Natural killer cell treated with Interleukin-12 subunit alpha and Interleukin-12 subunit beta and Interleukin-15 and Interleukin-18, amount 100 ng/mL, for 72 hours (primary cell): ENCODE measurements at regions not wholly inside any gene's neighbourhood (a gene's known extent, or its start where the extent isn't known, plus 50 kb on each side); places are given as distances from the start of the nearest gene placed in this dataset.

ENCODE experiments used
- ATAC-seq, 2 donors: fragments of 150-1000 bp; cut with Tn5 transposase in 1 of 2; sonication (Bioruptor Pico), chemical (Tn5 transposase) in 1 of 2; 2 replicates each; pipeline ENCODE4 v1.10.0; 2021
- DNase-seq: peaks from one replicate; pipeline ENCODE4 v3.0.0; 2022; ENCODE audit warnings: low spot score
- H3K27ac Mint-ChIP-seq, 2 donors: 1 replicate in 1 of 2; 2 replicates in 1 of 2; pipeline ENCODE4 v1.8.0; 2022; ENCODE audit warnings: mixed read lengths in 2 of 2, mild to moderate bottlenecking in 1 of 2, moderate library complexity in 1 of 2
- H3K27me3 Mint-ChIP-seq, 2 donors: 1 replicate in 1 of 2; 2 replicates in 1 of 2; pipeline ENCODE4 v1.8.0; 2022; ENCODE audit warnings: mixed read lengths in 2 of 2
- H3K36me3 Mint-ChIP-seq: one replicate; pipeline ENCODE4 v1.8.0; 2022; ENCODE audit warnings: mixed read lengths
- H3K4me1 Mint-ChIP-seq, 2 donors: 1 replicate in 1 of 2; 2 replicates in 1 of 2; pipeline ENCODE4 v1.8.0; 2022; ENCODE audit warnings: low read depth in 2 of 2, mixed read lengths in 2 of 2, mild to moderate bottlenecking in 1 of 2
- H3K4me3 Mint-ChIP-seq: one replicate; pipeline ENCODE4 v1.8.0; 2022; ENCODE audit warnings: mixed read lengths
- H3K9me3 Mint-ChIP-seq: 2 replicates; pipeline ENCODE4 v1.8.0; 2022; ENCODE audit warnings: mixed read lengths

GRCh38 chr22:27468712-27469111, 332.8 kb downstream of the MN1 start:
- DNase-seq: no peak
- no peaks in the 10 kb centered on the region for H3K36me3 Mint-ChIP-seq
- no peaks in the 10 kb centered on the region for H3K9me3 Mint-ChIP-seq
- no peaks in the 10 kb centered on the region for H3K27me3 Mint-ChIP-seq
- ATAC-seq: no peak
- H3K27ac Mint-ChIP-seq: no peak overlapping the region
- no peaks in the 10 kb centered on the region for H3K4me1 Mint-ChIP-seq
- H3K4me3 Mint-ChIP-seq: no peak overlapping the region

GRCh38 chr22:27470169-27470772, 331.3 kb downstream of the MN1 start:
- ATAC-seq: no peak
- Mint-ChIP-seq H3K4me3 (no peak overlapping the region), H3K36me3 (no peaks in the 10 kb centered on the region), H3K27ac (no peak overlapping the region), H3K9me3 (no peaks in the 10 kb centered on the region), H3K27me3 (no peaks in the 10 kb centered on the region), H3K4me1 (no peaks in the 10 kb centered on the region)
- DNase-seq: no peak

GRCh38 chr22:27472975-27473374, 328.6 kb downstream of the MN1 start:
- no peak overlapping the region for H3K27ac Mint-ChIP-seq
- ATAC-seq (no peak), DNase-seq (no peak)
- no peaks in the 10 kb centered on the region for H3K4me1 Mint-ChIP-seq
- H3K27me3 Mint-ChIP-seq: no peaks in the 10 kb centered on the region
- H3K4me3 Mint-ChIP-seq: no peak overlapping the region
- H3K9me3 Mint-ChIP-seq: no peaks in the 10 kb centered on the region
- H3K36me3 Mint-ChIP-seq: no peaks in the 10 kb centered on the region

GRCh38 chr22:27473533-27473932, 328.0 kb downstream of the MN1 start:
- H3K4me3 Mint-ChIP-seq: no peak overlapping the region
- no peaks in the 10 kb centered on the region for H3K4me1 Mint-ChIP-seq
- no peaks in the 10 kb centered on the region for H3K27me3 Mint-ChIP-seq
- H3K27ac Mint-ChIP-seq: no peak overlapping the region
- DNase-seq: no peak
- no peaks in the 10 kb centered on the region for H3K36me3 Mint-ChIP-seq
- H3K9me3 Mint-ChIP-seq: no peaks in the 10 kb centered on the region
- ATAC-seq: no peak

- no peak for ATAC-seq
- no peak overlapping the region for H3K4me3 Mint-ChIP-seq
- H3K9me3 Mint-ChIP-seq: no peaks in the 10 kb centered on the region
- no peak overlapping the region for H3K27ac Mint-ChIP-seq
- no peak for DNase-seq
- no peaks in the 10 kb centered on the region for H3K36me3 Mint-ChIP-seq
- H3K4me1 Mint-ChIP-seq: no peaks in the 10 kb centered on the region
- no peaks in the 10 kb centered on the region for H3K27me3 Mint-ChIP-seq
Observed at GRCh38 chr22:27474112-27474571, 327.4 kb downstream of the MN1 start.

GRCh38 chr22:27474711-27475547, 326.6 kb downstream of the MN1 start:
- no peak overlapping the region for H3K27ac Mint-ChIP-seq
- ATAC-seq (no peak), DNase-seq (no peak)
- no peaks in the 10 kb centered on the region for H3K9me3 Mint-ChIP-seq
- no peaks in the 10 kb centered on the region for H3K4me1 Mint-ChIP-seq
- no peak overlapping the region for H3K4me3 Mint-ChIP-seq
- no peaks in the 10 kb centered on the region for H3K36me3 Mint-ChIP-seq
- H3K27me3 Mint-ChIP-seq: no peaks in the 10 kb centered on the region

- Mint-ChIP-seq H3K36me3 (no peaks in the 10 kb centered on the region), H3K4me1 (no peaks in the 10 kb centered on the region), H3K27ac (no peak overlapping the region), H3K4me3 (no peak overlapping the region), H3K27me3 (no peaks in the 10 kb centered on the region), H3K9me3 (no peaks in the 10 kb centered on the region)
- DNase-seq (no peak), ATAC-seq (no peak)
Observed at GRCh38 chr22:27475548-27475897, 326.0 kb downstream of the MN1 start.

GRCh38 chr22:27476318-27476717, 325.2 kb downstream of the MN1 start:
- ATAC-seq (no peak), DNase-seq (no peak)
- Mint-ChIP-seq H3K9me3 (no peaks in the 10 kb centered on the region), H3K4me3 (no peak overlapping the region), H3K36me3 (no peaks in the 10 kb centered on the region), H3K27ac (no peak overlapping the region), H3K27me3 (no peaks in the 10 kb centered on the region), H3K4me1 (no peaks in the 10 kb centered on the region)

GRCh38 chr22:27476729-27477128, 324.8 kb downstream of the MN1 start:
- ATAC-seq (no peak), DNase-seq (no peak)
- H3K9me3 Mint-ChIP-seq: no peaks in the 10 kb centered on the region
- no peak overlapping the region for H3K4me3 Mint-ChIP-seq
- no peaks in the 10 kb centered on the region for H3K36me3 Mint-ChIP-seq
- H3K27ac Mint-ChIP-seq: no peak overlapping the region
- H3K27me3 Mint-ChIP-seq: no peaks in the 10 kb centered on the region
- no peaks in the 10 kb centered on the region for H3K4me1 Mint-ChIP-seq

- ATAC-seq (no peak), DNase-seq (no peak)
- H3K4me3 Mint-ChIP-seq: no peak overlapping the region
- H3K27ac Mint-ChIP-seq: no peak overlapping the region
- H3K4me1 Mint-ChIP-seq: no peaks in the 10 kb centered on the region
- H3K36me3 Mint-ChIP-seq: no peaks in the 10 kb centered on the region
- H3K9me3 Mint-ChIP-seq: no peaks in the 10 kb centered on the region
- no peaks in the 10 kb centered on the region for H3K27me3 Mint-ChIP-seq
Observed at GRCh38 chr22:27477171-27477570, 324.4 kb downstream of the MN1 start.

- H3K27ac Mint-ChIP-seq: no peak overlapping the region
- H3K27me3 Mint-ChIP-seq: peaks cover 3% of the 10 kb centered on the region in 2 donors
- H3K36me3 Mint-ChIP-seq: no peaks in the 10 kb centered on the region
- H3K9me3 Mint-ChIP-seq: no peaks in the 10 kb centered on the region
- no peak overlapping the region for H3K4me3 Mint-ChIP-seq
- ATAC-seq: no peak
- DNase-seq: no peak
- no peaks in the 10 kb centered on the region for H3K4me1 Mint-ChIP-seq
Observed at GRCh38 chr22:27480487-27480886, 321.1 kb downstream of the MN1 start.

GRCh38 chr22:27482402-27482801, 319.2 kb downstream of the MN1 start:
- DNase-seq (no peak), ATAC-seq (no peak)
- no peaks in the 10 kb centered on the region for H3K36me3 Mint-ChIP-seq
- no peak overlapping the region for H3K27ac Mint-ChIP-seq
- no peak overlapping the region for H3K4me3 Mint-ChIP-seq
- no peaks in the 10 kb centered on the region for H3K4me1 Mint-ChIP-seq
- no peaks in the 10 kb centered on the region for H3K9me3 Mint-ChIP-seq
- peaks cover 6 to 11% of the 10 kb centered on the region in 2 donors for H3K27me3 Mint-ChIP-seq

- Mint-ChIP-seq H3K4me3 (no peak overlapping the region), H3K27me3 (peaks cover 6 to 11% of the 10 kb centered on the region in 2 donors), H3K36me3 (no peaks in the 10 kb centered on the region), H3K27ac (no peak overlapping the region), H3K4me1 (no peaks in the 10 kb centered on the region), H3K9me3 (no peaks in the 10 kb centered on the region)
- no peak for DNase-seq
- no peak for ATAC-seq
Observed at GRCh38 chr22:27483095-27483785, 318.3 kb downstream of the MN1 start.

- Mint-ChIP-seq H3K27me3 (peaks cover 8 to 11% of the 10 kb centered on the region in 2 donors), H3K27ac (no peak overlapping the region), H3K4me1 (no peaks in the 10 kb centered on the region), H3K9me3 (no peaks in the 10 kb centered on the region), H3K4me3 (no peak overlapping the region), H3K36me3 (no peaks in the 10 kb centered on the region)
- ATAC-seq (no peak), DNase-seq (no peak)
Observed at GRCh38 chr22:27485842-27486241, 315.7 kb downstream of the MN1 start.
